Putamen (tissue), 1 donor: ENCODE measurements at regions not wholly inside any gene's neighbourhood (a gene's known extent, or its start where the extent isn't known, plus 50 kb on each side); places are given as distances from the start of the nearest gene placed in this dataset.
A peak's percentile ranks its signal among the peaks of the same experiment; 100 is the strongest.

ENCODE experiments used
- DNase-seq: peaks from one replicate; pipeline ENCODE4 v3.0.0-alpha.2; 2016; ENCODE audit warnings: low spot score

GRCh38 chr1:29670752-29671151 lies 434.4 kb downstream of the PTPRU start:
- no peak for DNase-seq

DNA sequence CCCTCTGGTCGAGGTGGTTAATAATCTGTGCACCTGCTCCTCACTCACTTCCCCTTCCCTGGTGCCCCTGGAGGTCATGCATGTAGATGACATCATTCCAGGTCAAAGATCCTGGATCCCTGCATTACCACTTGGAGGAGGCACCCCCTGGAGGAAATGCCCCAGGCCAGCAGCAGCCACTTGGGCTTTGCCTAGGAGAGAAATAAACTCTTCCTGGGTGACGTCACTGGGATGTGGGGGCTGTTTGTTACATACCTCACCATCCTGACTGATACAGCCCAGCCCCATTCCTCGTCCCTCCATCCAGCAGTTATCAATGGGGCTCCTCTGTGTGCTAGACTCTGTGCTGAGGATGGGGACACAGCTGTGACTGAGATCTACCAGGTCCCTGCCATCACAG lies 433.6 kb downstream of the PTPRU start:
- DNase-seq: no peak

GRCh38 chr1:29669158-29669871 lies 433.0 kb downstream of the PTPRU start:
- no peak for DNase-seq

DNA sequence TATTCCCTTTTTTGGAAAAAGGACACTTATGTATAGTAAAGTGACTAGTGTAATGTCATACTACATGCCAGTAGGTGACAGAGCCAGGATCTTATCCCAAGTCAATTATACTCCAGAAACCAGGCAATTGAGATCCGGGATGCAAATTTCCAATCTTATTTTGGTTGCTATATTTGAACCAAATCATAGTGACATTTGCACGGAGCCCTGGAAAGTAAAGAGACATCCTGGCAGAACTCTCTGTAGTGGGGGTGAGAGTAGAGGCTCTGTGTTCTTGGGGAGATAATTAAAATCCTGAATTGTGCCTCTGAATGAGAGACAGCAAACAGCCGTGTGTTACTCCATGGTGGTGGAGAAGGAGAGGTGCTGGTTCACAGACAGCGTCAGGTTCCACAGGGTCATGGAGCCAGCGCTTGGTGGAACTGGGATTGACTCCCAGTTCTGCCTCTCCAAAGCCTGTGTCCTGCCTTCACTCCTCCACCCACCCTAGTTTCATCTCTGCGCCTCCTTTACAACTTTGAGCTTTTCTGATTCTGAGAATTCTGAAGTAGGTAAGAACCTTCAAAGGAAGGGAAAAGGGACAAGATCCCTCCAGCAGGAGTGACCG lies 432.3 kb downstream of the PTPRU start:
- no peak for DNase-seq

DNA sequence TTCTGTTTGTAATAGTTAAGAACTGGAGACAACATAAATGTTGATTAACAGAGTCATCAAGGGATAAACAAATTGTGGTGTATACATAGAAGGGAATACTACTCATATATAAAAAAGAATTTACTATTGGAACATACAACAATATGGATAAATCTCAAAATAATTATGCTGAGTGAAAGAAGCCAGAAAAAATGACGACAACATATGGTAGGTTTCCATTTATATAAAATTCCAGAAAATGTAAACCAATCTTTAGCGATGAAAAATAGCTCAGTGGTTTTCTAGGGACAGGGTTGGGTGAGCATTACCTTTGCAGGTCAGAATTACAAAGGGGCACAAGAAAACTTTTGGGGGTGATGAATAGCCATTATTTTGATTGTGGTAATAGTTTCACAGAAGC lies 431.6 kb downstream of the PTPRU start:
- no peak for DNase-seq

GRCh38 chr1:29664711-29665110 lies 428.4 kb downstream of the PTPRU start:
- DNase-seq: no peak

DNA sequence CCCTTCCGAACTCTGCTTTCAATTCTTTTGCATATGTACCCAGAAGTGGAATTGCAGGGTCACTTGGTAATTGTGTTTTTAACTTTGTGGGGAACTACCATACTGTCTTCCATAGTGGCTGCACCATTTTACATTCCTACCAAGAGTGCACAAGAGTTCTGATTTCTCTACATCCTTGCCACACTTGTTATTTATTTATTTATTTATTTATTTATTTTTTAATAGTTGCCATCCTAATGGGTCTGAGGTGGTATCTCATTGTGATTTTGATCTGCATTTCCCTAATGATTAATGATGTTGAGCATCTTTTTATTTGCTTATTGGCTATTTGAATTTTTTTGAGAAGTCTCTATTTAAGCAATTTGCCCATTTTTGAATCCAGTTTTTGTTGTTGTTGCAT lies 422.4 kb downstream of the PTPRU start:
- no peak for DNase-seq

DNA sequence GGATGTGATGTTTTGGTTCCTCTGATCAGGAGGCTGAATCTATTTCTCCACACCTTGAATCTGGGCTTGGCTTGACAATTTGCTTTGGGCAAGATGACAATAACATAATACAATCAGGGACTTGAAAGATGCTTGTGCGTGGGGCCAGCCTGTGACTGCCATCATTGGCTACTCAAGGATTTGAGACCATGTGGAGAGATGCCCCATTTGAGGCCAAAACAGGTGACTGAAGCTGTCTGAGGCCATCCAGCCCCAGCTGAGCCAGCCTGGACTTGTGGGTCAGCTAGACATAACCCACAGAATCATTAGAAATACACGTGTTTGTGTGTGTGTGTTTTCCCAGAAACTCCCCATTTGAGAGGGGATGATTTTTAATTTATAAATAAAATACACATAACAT lies 421.5 kb downstream of the PTPRU start:
- no peak for DNase-seq

- no peak for DNase-seq
These were observed 419.9 kb downstream of the PTPRU start for GRCh38 chr1:29655945-29656850.

DNA sequence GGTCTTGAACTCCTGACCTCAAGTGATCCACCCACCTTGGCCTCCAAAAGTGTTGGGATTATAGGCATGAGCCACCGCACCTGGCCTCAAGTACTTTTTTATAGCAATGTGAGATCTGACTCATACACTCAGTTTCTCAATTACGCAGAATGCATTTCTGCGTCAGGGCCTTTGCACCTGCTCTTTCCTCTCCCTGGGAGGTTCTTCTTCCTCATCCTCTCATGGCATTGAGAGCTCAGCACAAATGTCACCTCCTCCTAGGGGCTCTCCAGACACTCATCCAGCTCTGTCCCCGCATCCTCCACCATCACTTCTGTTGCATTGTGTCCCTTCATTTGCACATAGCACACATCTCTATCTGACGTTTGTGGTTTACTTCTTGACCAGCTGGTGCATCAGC lies 418.8 kb downstream of the PTPRU start:
- DNase-seq: no peak

- no peak for DNase-seq
These were observed 417.6 kb downstream of the PTPRU start for GRCh38 chr1:29653886-29654450.

- no peak for DNase-seq
These were observed 416.9 kb downstream of the PTPRU start for GRCh38 chr1:29653034-29653810.

GRCh38 chr1:29651684-29652665 lies 415.7 kb downstream of the PTPRU start:
- no peak for DNase-seq

GRCh38 chr1:29651246-29651645 lies 414.9 kb downstream of the PTPRU start:
- DNase-seq: no peak

DNA sequence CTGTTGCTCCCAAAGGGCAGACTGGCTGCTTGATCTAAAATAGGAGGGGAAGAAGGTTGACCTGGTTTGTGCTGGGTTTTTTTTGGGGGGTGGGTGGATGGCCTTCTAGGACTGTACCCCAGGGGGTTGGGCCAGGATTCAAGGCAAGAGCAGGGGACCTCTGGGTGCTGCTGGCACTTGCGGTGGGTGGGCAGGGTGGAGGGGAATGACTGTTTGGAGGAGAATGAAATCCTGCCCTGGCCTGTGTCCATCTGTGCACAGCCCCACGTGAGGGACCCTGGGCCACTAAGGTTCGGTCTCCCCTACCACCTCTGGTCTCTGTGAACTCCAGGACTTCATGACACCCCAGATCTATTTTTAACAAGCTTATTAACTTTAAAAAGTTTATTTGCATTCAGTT lies 414.2 kb downstream of the PTPRU start:
- DNase-seq: no peak

DNA sequence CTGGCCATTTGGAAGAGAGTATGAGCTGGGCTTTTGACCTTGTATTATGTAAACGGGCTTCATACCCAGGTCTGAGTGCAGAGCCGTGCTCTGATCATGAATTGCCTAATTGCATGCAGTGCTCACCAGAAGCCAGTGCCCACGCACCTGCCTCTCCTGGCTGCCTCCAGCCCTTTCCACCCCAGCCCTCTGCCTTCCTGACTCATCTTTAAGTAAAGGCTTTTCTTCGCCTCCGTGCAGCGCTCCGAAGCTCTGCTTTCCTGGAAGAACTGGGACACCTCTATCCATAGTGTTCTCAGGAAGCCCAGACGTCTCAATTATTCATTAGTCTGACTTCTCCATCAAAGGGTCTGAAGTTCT lies 413.7 kb downstream of the PTPRU start:
- peak; percentile 79 for DNase-seq

DNA sequence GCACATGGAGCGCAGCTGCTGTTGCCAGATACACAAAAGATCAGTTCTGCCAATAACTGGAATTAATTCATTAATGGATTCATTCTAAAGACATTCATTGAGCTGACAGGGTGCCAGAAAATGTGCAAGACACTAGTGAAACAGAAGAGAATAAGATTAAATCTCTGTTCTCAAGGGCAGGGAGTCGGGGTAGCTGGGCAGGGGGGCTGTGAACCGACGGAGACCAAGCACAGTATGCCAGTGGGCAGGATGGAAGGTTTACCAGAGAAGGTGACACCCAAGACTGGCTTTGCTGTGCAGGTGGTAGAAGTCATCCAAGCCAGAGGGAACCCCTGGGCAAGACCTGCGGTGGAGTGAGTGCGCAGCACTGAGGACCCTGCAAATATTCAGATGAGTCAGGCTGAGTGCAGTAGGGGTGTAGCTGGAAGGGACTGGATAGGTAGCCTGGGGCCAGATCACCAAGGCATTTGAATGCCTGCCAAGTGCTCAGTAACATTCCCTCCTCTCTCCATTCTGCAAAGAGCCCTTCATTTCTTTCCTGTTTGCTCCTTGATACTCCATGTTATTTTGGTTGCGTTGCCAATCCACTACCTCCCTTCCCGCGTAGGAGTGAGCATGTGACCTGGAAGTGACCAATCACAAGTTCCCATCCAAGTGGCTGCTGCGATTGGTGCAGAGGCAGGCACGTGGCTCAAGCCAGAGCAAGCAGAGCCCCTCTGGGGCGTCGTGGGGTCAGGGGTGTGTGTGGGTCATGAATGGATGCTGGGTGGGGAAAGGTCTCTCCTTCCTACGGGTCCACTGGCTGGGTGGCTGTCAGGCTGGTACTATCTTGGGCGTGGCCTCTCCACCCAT lies 413.1 kb downstream of the PTPRU start:
- DNase-seq: no peak

DNA sequence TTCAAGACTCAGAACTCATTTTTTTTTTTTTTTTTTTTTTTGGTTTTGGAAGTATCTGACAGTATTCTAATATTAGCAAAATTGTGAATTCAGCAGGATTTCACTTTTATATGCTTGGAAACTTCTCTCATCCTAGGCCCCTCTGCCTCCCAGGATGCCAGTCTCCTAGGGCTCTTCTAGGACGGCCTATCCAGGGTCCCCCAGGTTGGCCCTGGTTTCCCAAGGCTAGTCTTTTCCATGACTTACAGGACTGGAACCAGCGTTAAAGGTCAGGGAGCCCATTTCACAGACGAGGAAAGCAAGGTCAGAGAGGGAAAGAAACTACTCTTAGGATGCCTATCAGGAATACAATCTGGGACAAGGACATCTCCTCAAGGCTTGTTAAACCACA lies 412.5 kb downstream of the PTPRU start:
- no peak for DNase-seq

- no peak for DNase-seq
These were observed 411.7 kb downstream of the PTPRU start for GRCh38 chr1:29648026-29648425.

GRCh38 chr1:29647581-29647980 lies 411.3 kb downstream of the PTPRU start:
- no peak for DNase-seq
